ENCODE measurements at regions not wholly inside any gene's neighbourhood (a gene's known extent, or its start where the extent isn't known, plus 50 kb on each side); places are given as distances from the start of the nearest gene placed in this dataset.
"Not testable (repeated sequence)": the region's sequence is repeated elsewhere in the genome, so short reads cannot be mapped to it uniquely, and the experiment has no call there.

- no peak for DNase-seq
Measured at GRCh38 chr12:124131659-124132058, 158.6 kb downstream of the ZNF664 start.

- DNase-seq, result no peak
Measured at GRCh38 chr12:124132530-124132929, 159.5 kb downstream of the ZNF664 start.

- DNase-seq, result no peak
Measured at GRCh38 chr12:124136796-124137195, 158.1 kb upstream of the RFLNA start.

GRCh38 chr12:124140944-124141486 is 153.9 kb upstream of the RFLNA start:
- no peak for DNase-seq

- not testable (repeated sequence) for DNase-seq
Measured at GRCh38 chr12:124141611-124142010, 153.3 kb upstream of the RFLNA start.

GRCh38 chr12:124142395-124143035 is 152.4 kb upstream of the RFLNA start:
- no peak for DNase-seq

- DNase-seq, result no peak
Measured at GRCh38 chr12:124143726-124144125, 151.2 kb upstream of the RFLNA start.

GRCh38 chr12:124144531-124145194 is 150.2 kb upstream of the RFLNA start:
- no peak for DNase-seq

GRCh38 chr12:124147027-124147426 is 147.9 kb upstream of the RFLNA start:
- no peak for DNase-seq

GRCh38 chr12:124147575-124147974 is 147.3 kb upstream of the RFLNA start:
- no peak for DNase-seq

- no peak for DNase-seq
Measured at GRCh38 chr12:124148481-124149273, 146.2 kb upstream of the RFLNA start.

GRCh38 chr12:124149287-124149686 is 145.6 kb upstream of the RFLNA start:
- DNase-seq, result no peak

GRCh38 chr12:124150168-124150567 is 144.7 kb upstream of the RFLNA start:
- DNase-seq, result no peak

GRCh38 chr12:124151583-124151982 is 143.3 kb upstream of the RFLNA start:
- DNase-seq, result no peak

GRCh38 chr12:124152731-124153130 is 142.2 kb upstream of the RFLNA start:
- no peak for DNase-seq

GRCh38 chr12:124153392-124153791 is 141.5 kb upstream of the RFLNA start:
- no peak for DNase-seq

GRCh38 chr12:124157406-124157805 is 137.5 kb upstream of the RFLNA start:
- DNase-seq, result no peak

GRCh38 chr12:124159655-124160054 is 135.2 kb upstream of the RFLNA start:
- no peak for DNase-seq

GRCh38 chr12:124160097-124160756 is 134.7 kb upstream of the RFLNA start:
- DNase-seq, result no peak

GRCh38 chr12:124161402-124161801 is 133.5 kb upstream of the RFLNA start:
- DNase-seq, result not testable (repeated sequence)

- DNase-seq, result no peak
Measured at GRCh38 chr12:124162151-124163110, 132.5 kb upstream of the RFLNA start.

- no peak for DNase-seq
Measured at GRCh38 chr12:124165695-124166094, 129.2 kb upstream of the RFLNA start.
